Stimulated activated CD8-positive, alpha-beta memory T cell treated with anti-CD3 and anti-CD28 coated beads, Interleukin-4, amount 100 ng/mL, for 48 hours (primary cell): ENCODE measurements at regions not wholly inside any gene's neighbourhood (a gene's known extent, or its start where the extent isn't known, plus 50 kb on each side); places are given as distances from the start of the nearest gene placed in this dataset.

Source experiments
- DNase-seq: peaks from one replicate; pipeline ENCODE4 v3.0.0-alpha.2; 2020

DNA sequence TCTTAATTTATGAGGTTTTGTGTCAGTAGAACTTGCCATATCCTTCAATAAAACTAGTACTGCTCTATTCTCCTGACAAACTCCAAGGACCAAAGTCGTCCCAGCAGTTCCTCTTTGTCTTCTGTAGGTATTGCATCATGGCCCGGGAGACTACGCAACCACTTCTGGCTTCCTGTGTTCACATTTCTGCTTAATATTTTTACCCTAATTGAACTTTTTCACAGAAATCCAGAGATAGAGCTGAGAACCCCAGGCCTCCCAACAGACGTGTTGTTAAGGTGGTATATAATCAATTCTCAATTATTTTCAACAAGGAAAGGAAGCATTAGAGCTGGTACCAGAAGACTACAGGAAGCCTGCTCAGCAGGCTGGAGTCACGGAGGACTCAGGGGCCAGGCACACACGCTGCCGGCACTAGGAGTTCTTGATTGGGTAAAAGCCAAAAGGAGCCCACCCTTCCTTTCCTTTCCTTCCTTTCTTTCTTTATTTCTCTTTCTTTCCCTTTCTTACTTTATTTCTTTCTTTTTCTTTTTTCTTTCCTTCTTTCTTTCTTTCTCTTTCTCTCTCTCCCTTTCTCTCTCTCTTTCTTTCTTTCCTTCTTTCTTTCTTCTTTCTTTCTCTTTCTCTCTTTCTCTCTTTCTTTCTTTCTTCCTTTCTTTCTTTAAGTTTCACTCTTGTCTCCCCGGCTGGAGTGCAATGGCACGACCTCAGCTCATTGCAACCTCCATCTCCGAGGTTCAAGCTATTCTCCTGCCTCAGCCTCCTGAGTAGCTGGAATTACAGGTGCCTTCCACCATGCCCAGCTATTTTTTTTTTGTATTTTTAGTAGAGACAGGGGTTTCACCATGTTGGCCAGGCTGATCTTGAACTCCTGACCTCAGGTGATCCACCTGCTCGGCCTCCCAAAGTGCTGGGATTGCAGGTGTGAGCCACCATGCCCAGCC, 173.7 kb downstream of the ZBTB18 start:
- no peak for DNase-seq

GRCh38 chr1:244226435-244226834, 175.4 kb downstream of the ZBTB18 start:
- DNase-seq = no peak

DNA sequence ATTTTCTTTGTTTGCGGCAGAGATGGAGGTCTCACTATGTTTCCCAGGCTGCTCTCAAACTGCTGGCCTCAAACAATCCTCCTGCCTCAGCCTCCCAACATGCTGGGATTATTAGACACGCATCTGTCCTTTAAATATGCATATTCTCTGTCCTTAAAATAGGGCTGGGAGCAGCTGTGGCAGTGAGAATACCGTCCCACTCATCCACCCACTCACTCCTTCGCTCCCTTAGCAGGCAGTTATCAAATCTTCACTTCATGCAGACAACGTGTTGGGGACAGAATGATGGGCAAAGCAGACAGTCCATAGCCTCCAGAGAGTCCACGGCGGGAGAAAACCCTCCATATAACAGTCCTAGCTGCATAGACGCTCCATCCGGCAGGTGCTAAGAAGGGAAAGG, 179.4 kb downstream of the ZBTB18 start:
- no peak for DNase-seq

GRCh38 chr1:244231193-244231571, 180.1 kb downstream of the ZBTB18 start:
- no peak for DNase-seq

DNA sequence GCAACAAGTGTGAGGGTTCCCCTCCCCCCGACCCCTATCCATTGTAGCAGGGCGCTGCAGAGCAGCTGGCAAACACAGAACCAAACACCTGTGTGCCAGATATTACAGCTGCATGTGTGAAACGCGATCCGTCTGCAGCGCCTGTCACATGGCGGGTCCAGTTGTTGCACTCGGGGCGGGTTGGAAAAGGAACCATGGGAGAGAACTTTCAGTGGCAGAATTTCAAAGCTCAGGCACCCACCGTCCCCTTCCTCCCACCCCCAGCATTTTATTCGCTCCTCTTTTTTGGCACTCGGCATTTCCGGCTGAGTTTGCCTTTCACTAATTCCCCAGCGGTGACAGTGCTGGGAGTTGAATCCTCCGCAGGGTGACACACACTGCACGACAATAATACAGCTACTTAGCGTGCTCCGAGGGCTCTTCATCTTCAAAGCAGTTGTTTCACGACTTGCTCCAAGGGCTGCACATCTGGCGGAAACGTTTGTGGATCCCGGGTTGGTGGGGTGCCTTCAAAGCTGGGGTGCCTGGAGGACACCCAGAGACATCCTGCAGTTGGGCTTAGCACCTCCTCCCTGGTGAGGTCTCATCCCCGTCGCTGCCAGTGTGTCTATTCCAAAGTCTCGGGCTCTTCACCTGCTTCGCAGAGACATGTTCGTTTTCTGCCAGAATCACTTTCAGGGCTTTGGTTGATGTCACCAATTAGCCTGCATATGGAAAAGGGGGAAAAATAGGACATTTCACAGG, 180.7 kb downstream of the ZBTB18 start:
- no peak for DNase-seq

DNA sequence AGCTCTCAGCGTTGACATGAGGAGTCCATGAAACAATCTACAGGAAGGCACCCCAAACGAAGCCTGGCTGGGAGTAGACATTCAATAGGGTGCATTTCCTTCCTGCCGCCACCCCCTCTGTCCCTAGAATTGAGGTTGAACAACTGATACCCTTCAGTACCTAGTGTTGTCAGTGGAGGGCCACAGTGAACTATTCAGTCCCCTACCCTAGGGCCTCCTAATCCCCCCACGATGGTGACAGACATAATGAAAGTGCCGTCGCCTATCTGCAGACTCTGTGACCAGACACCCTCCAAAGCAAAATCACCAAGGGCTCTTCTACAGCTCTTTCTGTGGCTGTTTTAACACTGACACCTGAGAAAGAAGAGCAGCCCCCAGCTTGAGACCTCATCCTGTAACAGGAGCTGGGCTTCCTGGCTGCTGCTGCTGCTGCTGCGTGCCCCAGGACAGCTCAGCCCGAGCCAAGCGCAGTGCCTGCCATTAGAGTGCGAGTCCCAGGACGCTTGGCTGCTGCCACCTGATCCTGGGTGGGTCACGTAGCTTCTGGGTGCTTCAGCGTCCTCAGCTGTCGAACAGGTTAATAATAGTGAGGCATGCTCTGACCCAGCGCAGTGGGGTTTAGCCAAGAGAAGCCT, 183.0 kb downstream of the ZBTB18 start:
- no peak for DNase-seq

DNA sequence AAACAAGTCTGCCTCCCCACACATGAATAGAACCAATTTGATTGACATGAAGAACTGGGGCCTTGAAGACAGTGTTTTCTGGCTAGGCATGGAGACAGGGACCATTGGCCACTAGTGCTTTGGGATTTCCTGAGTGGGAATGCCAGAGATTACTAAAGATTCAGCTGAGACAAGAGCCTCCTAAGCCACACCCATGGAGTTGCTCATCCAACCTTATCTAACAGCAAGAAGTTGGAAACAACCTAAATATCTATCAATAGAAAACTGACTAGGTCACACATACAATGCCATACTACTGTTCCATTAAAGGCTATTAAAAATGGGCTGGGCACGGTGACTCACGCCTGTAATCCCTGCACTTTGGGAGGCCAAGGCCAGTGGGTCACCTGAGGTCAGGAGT, 184.1 kb downstream of the ZBTB18 start:
- DNase-seq = no peak

GRCh38 chr1:244236101-244236500, 185.0 kb downstream of the ZBTB18 start:
- no peak for DNase-seq

GRCh38 chr1:244236721-244237120, 185.6 kb downstream of the ZBTB18 start:
- no peak for DNase-seq

GRCh38 chr1:244237445-244237844, 186.4 kb downstream of the ZBTB18 start:
- DNase-seq = no peak

GRCh38 chr1:244239261-244239770, 188.2 kb downstream of the ZBTB18 start:
- DNase-seq = no peak

DNA sequence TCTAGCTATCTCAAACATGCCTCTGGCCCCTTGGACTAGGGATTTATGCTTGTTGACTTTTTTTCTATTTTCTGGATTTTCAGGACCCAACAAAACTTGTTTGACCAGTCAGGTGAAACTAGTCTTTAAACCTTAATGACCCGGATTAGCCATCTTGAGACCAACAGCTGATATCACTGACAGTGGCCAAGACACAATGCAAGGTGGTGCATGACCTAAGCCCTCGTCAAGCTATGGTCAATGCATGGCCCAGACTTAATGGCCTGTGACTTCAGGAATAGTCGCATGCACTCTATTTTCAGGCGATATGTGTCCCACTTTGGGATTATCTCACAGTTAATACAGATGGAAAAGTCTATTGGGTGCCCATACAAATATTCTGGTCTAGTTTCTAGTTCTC, 190.4 kb downstream of the ZBTB18 start:
- no peak for DNase-seq

DNA sequence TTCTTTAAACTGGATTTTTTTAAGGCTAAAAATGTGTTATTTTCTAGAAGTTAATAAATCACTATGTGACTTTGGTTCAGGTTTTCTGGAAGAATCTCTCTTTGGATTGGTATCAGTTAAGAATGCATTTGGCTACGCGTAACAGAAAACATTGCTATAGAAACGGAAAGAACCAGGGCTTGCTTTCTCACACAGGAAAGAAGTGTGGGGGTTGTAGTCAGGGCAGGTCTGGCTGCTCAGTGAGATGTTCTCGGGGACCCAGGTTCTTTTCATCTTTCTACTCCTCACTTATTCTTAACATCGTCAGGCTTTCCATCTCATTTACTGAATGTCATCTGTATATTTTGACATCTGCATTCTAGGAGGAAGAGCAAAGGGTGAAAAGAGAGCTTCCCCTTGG, 191.4 kb downstream of the ZBTB18 start:
- DNase-seq = no peak

DNA sequence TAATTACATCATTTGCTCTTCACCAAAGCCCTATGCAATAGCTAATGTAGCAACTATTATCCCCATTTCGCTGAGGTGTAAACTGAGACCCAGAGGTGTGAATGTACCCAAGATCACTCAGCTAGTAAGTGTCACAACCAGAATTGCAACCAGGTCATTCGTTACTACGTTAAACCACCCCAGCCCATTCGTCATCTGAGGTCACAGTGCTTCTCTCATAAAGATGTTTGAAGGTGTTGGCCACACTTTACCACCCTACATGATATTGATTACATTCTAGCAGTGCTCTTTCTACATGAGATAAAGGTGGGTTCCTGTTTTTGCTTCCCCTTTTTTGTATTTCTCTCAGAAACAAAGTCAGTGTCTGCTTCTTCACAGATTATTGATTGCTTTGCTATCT, 195.3 kb downstream of the ZBTB18 start:
- DNase-seq = no peak

GRCh38 chr1:244248426-244248825, 197.3 kb downstream of the ZBTB18 start:
- DNase-seq = no peak

DNA sequence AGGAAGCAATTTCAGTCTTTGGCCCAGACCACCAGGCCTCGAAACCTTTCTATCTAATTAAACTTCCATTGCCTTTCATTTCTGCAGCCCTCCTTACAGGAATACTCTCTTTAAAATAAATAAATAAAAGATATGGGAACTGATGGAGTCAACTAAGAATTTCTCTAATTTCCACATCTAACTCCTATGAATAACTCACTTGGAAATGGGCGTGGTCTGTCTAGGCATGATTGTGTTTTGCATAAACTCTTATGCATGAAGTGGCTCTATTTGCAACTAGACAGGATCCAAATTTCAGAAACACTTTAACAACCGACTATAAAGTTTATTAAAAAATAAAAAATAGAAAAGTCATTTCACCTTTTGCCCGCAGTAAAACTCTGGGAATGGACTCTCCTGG, 199.5 kb downstream of the ADSS2 start:
- no peak for DNase-seq

DNA sequence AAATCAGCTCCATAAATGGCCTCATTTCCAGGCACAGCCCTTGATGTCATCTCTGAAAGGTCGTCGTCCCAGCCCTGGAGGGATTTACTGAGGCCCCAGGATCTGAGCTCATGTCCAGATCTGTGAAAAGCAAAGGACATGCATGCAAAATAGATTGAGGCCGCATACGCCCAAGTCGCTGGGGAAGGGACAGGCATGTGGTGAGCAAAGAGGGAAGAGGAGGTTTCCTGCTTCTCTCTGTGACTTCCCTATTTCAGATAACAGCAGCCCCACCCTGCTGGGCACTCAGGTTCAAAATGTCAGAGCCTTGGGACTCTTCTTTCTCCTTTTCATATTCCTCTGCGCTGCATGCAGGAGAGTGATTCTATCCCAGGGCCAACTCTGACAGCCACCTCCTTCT, 197.2 kb downstream of the ADSS2 start:
- DNase-seq = no peak

GRCh38 chr1:244255426-244255965, 196.2 kb downstream of the ADSS2 start:
- DNase-seq = no peak

- no peak for DNase-seq
Observed at GRCh38 chr1:244256086-244256676, 195.5 kb downstream of the ADSS2 start.

DNA sequence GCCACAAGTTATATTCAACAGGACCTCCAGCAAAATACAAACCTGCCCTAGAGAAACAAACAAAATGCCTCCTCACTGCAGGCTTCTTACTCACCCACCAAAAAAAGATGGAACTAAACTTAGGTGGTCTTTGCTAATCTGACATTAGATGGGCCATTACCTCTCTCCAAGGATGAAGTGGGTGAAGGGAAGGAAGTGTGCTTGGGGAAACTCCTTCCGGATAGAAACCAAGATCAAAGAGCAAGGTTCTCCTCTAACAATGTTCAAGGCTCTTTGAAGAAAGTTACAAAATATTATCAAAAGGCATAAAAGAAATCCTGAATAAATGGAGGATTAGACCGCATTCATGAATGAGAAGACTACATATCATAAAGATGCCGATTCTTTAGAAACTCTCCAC, 187.5 kb downstream of the ADSS2 start:
- no peak for DNase-seq

- DNase-seq = no peak
Observed at GRCh38 chr1:244265507-244265906, 186.2 kb downstream of the ADSS2 start.

- DNase-seq = no peak
Observed at GRCh38 chr1:244269169-244269568, 182.5 kb downstream of the ADSS2 start.

GRCh38 chr1:244271004-244271403, 180.7 kb downstream of the ADSS2 start:
- no peak for DNase-seq
